NT2/D1 (cell line): ENCODE measurements at regions not wholly inside any gene's neighbourhood (a gene's known extent, or its start where the extent isn't known, plus 50 kb on each side); places are given as distances from the start of the nearest gene placed in this dataset.

Experiments used
- SUZ12 ChIP-seq: IDR thresholded peaks from 2 replicates; pipeline ENCODE4 v1.6.1; 2011; ENCODE audit not compliant: insufficient read length, insufficient read depth; ENCODE audit errors: extremely low read depth
- YY1 ChIP-seq: IDR thresholded peaks from 2 replicates; pipeline ENCODE4 v1.6.1; 2011; ENCODE audit not compliant: insufficient read length, insufficient read depth
- ZNF274 ChIP-seq: IDR thresholded peaks from 2 replicates; pipeline ENCODE4 v1.6.1; 2011; ENCODE audit warnings: mild to moderate bottlenecking, low read depth, low read length

DNA sequence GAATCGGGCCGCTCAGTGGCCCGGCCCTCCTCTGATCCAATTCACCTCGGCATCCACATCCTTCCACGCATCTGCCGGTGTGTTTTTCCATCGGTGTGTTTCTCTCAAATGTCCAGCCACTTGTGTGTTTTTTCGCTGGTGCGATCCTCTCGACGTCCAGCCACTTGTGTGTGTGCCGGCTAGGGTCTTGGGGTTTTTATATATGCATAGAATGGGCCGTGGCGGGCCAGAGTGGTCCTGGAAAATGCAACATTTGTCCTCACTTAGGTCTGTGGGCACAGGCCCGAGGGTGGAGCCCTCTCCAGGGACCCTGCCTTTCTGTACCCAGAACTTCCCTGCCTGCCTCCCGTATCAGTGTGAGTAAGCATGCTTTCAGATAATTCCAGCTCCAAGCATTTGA, 1106.4 kb downstream of the AMY1C start:
- TF ChIP-seq YY1 (no peak), ZNF274 (no peak), SUZ12 (no peak)
